Progenitor cell of endocrine pancreas (in vitro differentiated cells): ENCODE measurements at regions not wholly inside any gene's neighbourhood (a gene's known extent, or its start where the extent isn't known, plus 50 kb on each side); places are given as distances from the start of the nearest gene placed in this dataset.

Source experiments
- DNase-seq: peaks from one replicate; pipeline ENCODE4 v3.0.0; 2021; ENCODE audit warnings: low spot score; ENCODE audit not compliant: unreplicated experiment
- H3K27ac Mint-ChIP-seq: 2 replicates; pipeline ENCODE4 v1.8.0; 2021; ENCODE audit warnings: mild to moderate bottlenecking, moderate library complexity, mixed read lengths
- H3K27me3 Mint-ChIP-seq: 2 replicates; pipeline ENCODE4 v1.8.0; 2021; ENCODE audit warnings: mixed read lengths
- H3K36me3 Mint-ChIP-seq: 2 replicates; pipeline ENCODE4 v1.8.0; 2022; ENCODE audit warnings: mixed read lengths; ENCODE audit not compliant: insufficient read depth
- H3K4me1 Mint-ChIP-seq: 2 replicates; pipeline ENCODE4 v1.8.0; 2021; ENCODE audit warnings: low read depth, mixed read lengths
- H3K4me3 Mint-ChIP-seq: 2 replicates; pipeline ENCODE4 v1.8.0; 2021; ENCODE audit warnings: low read depth, mild to moderate bottlenecking, moderate library complexity, mixed read lengths
- H3K9me3 Mint-ChIP-seq: 2 replicates; pipeline ENCODE4 v1.8.0; 2021; ENCODE audit warnings: low read depth, mixed read lengths
- TF ChIP-seq, protein P1 (sequence below): fragments of 200-600 bp; sonication (generic); IDR thresholded peaks from one replicate; pipeline ENCODE4 v1.5.0; 2021; ENCODE audit warnings: antibody characterized with exemption, mild to moderate bottlenecking; ENCODE audit not compliant: unreplicated experiment

- Mint-ChIP-seq H3K9me3 (peaks cover 7% of the 10 kb centered on the region), H3K27ac (no peak overlapping the region), H3K36me3 (no peaks in the 10 kb centered on the region), H3K4me3 (no peak overlapping the region), H3K4me1 (peaks cover 6% of the 10 kb centered on the region), H3K27me3 (no peaks in the 10 kb centered on the region)
- no peak for DNase-seq
- TF ChIP-seq, protein P1, sequence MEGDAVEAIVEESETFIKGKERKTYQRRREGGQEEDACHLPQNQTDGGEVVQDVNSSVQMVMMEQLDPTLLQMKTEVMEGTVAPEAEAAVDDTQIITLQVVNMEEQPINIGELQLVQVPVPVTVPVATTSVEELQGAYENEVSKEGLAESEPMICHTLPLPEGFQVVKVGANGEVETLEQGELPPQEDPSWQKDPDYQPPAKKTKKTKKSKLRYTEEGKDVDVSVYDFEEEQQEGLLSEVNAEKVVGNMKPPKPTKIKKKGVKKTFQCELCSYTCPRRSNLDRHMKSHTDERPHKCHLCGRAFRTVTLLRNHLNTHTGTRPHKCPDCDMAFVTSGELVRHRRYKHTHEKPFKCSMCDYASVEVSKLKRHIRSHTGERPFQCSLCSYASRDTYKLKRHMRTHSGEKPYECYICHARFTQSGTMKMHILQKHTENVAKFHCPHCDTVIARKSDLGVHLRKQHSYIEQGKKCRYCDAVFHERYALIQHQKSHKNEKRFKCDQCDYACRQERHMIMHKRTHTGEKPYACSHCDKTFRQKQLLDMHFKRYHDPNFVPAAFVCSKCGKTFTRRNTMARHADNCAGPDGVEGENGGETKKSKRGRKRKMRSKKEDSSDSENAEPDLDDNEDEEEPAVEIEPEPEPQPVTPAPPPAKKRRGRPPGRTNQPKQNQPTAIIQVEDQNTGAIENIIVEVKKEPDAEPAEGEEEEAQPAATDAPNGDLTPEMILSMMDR, result no peak
Measured at GRCh38 chr5:67432606-67433005, 236.0 kb upstream of the CD180 start.

DNA sequence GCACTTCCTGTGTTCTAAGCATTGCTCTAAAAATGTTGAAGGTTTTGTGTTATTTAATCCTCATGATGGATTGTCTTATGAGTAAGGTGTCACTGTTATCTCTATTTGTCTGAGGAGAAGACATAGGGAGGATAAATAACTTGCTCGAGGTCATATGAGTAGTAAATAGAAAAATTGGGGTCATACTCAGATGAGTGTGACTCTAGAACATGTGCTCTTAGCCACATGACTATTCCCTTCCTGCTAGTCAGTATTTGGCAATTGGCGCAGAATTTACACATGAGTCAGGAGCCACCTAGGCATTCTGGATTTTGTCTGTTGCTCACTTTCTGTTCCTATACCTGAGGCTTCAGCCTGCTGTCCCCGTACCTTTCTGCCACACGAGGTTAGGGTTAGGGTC is 234.6 kb upstream of the CD180 start:
- Mint-ChIP-seq H3K4me3 (no peak overlapping the region), H3K9me3 (peaks cover 4% of the 10 kb centered on the region), H3K4me1 (peaks cover 6% of the 10 kb centered on the region), H3K27me3 (no peaks in the 10 kb centered on the region), H3K27ac (no peak overlapping the region), H3K36me3 (no peaks in the 10 kb centered on the region)
- DNase-seq, result no peak
- TF ChIP-seq, protein P1, result no peak

GRCh38 chr5:67427850-67428298 is 231.3 kb upstream of the CD180 start:
- DNase-seq, result no peak
- Mint-ChIP-seq H3K4me1 (peaks cover 4% of the 10 kb centered on the region), H3K27ac (no peak overlapping the region), H3K36me3 (no peaks in the 10 kb centered on the region), H3K9me3 (no peaks in the 10 kb centered on the region), H3K27me3 (no peaks in the 10 kb centered on the region), H3K4me3 (no peak overlapping the region)
- TF ChIP-seq, protein P1, result no peak

DNA sequence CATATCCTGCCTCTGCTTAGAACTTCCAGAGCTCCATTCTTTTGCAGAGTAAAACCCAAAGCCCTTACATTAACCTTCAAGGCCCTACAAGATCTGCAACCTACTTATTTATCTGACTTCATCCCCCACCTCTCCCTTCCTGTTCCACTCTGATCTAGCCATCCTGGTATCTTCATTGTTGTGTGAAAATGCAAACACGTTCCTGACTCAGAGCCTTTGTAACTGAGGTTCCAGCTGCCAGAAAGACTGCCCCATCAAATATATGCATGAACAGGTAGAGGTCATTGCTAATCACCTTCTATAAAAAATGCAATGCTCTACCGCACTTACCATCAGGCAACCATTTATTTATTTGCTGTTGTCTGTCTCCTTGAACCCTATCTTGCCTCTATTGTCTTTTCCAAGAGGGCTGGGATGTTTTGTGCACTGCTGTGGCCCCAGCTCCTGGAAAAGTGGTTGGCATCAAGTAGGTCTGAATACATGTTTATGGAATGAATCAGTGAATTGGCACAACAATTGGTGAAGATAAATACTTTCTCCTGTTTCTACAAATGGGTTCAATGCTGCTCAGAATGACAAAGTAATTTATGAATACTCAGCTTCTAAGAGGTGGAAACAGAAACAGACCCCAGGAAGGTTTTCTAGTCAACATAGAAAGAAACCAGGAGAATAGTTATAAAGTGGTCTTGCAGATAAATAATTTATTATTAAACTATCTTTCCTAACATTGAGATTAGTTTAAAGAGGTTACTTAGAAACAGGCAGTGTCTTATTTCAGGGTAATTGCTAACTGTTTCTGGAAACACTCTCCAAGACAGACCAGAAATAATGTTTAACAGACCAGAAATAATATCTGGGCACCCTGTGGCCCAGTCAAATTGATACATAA is 230.6 kb upstream of the CD180 start:
- no peak overlapping the region for H3K4me3 Mint-ChIP-seq
- no peaks in the 10 kb centered on the region for H3K27me3 Mint-ChIP-seq
- no peak for DNase-seq
- peaks cover 4% of the 10 kb centered on the region for H3K4me1 Mint-ChIP-seq
- TF ChIP-seq, protein P1, result no peak
- H3K9me3 Mint-ChIP-seq, result no peaks in the 10 kb centered on the region
- H3K36me3 Mint-ChIP-seq, result no peaks in the 10 kb centered on the region
- no peak overlapping the region for H3K27ac Mint-ChIP-seq

- no peak for DNase-seq
- H3K27me3 Mint-ChIP-seq, result no peaks in the 10 kb centered on the region
- H3K9me3 Mint-ChIP-seq, result no peaks in the 10 kb centered on the region
- no peak overlapping the region for H3K4me3 Mint-ChIP-seq
- H3K27ac Mint-ChIP-seq, result no peak overlapping the region
- no peaks in the 10 kb centered on the region for H3K4me1 Mint-ChIP-seq
- H3K36me3 Mint-ChIP-seq, result no peaks in the 10 kb centered on the region
- TF ChIP-seq, protein P1, result no peak
Measured at GRCh38 chr5:67425514-67425913, 228.9 kb upstream of the CD180 start.
